Astrocyte of the spinal cord (primary cell): ENCODE measurements at regions not wholly inside any gene's neighbourhood (a gene's known extent, or its start where the extent isn't known, plus 50 kb on each side); places are given as distances from the start of the nearest gene placed in this dataset.

Experiments
- DNase-seq: peaks from one replicate; pipeline ENCODE4 v3.0.0; 2011; ENCODE audit warnings: low read depth, low spot score
- H3K4me3 ChIP-seq: 2 replicates; pipeline ENCODE4 v1.5.1; 2011; ENCODE audit warnings: low read depth, mild to moderate bottlenecking, low read length, moderate library complexity
- CTCF ChIP-seq: IDR thresholded peaks from 2 replicates; pipeline ENCODE4 v1.5.1; 2012; ENCODE audit warnings: low read depth, mild to moderate bottlenecking, low read length, inconsistent platforms
- in situ Hi-C: cut with HindIII; loops from 2 replicates; pipeline ENCODE4 v1.10.0; 2017; ENCODE audit warnings: low sequenced_read_pairs

GRCh38 chr3:74036568-74036967, 411.8 kb upstream of the PDZRN3 start:
- TF ChIP-seq CTCF: no peak
- no peak for DNase-seq
- in situ Hi-C loops: no loop called here
- no peak overlapping the region for H3K4me3 ChIP-seq

- no peak for TF ChIP-seq CTCF
- no peak overlapping the region for H3K4me3 ChIP-seq
- DNase-seq: no peak
- in situ Hi-C loops: no loop called here
Measured at GRCh38 chr3:74036102-74036501, 411.4 kb upstream of the PDZRN3 start.

- no peak overlapping the region for H3K4me3 ChIP-seq
- no peak for TF ChIP-seq CTCF
- no peak for DNase-seq
- in situ Hi-C loops: no loop called here
Measured at GRCh38 chr3:74033806-74034205, 409.1 kb upstream of the PDZRN3 start.

- no peak for DNase-seq
- in situ Hi-C loops: no loop called here
- no peak for TF ChIP-seq CTCF
- no peak overlapping the region for H3K4me3 ChIP-seq
Measured at GRCh38 chr3:74033381-74033780, 408.6 kb upstream of the PDZRN3 start.

- peak; percentile 1 for DNase-seq
- TF ChIP-seq CTCF: no peak
- in situ Hi-C loops: no loop called here
- no peak overlapping the region for H3K4me3 ChIP-seq
Measured at GRCh38 chr3:74027121-74027520, 402.4 kb upstream of the PDZRN3 start.

- in situ Hi-C loops: no loop called here
- no peak for DNase-seq
- TF ChIP-seq CTCF: no peak
- H3K4me3 ChIP-seq: no peak overlapping the region
Measured at GRCh38 chr3:74023395-74023794, 398.7 kb upstream of the PDZRN3 start.

GRCh38 chr3:74021449-74021848, 396.7 kb upstream of the PDZRN3 start:
- in situ Hi-C loops: no loop called here
- no peak overlapping the region for H3K4me3 ChIP-seq
- no peak for TF ChIP-seq CTCF
- no peak for DNase-seq
